ENCODE measurements at regions not wholly inside any gene's neighbourhood (a gene's known extent, or its start where the extent isn't known, plus 50 kb on each side); places are given as distances from the start of the nearest gene placed in this dataset.

- CTCF ChIA-PET = no interaction called here
- Mint-ChIP-seq H3K36me3 (no peaks in the 10 kb centered on the region), H3K9me3 (ENCODE audit: low read depth) (no peaks in the 10 kb centered on the region), H3K27ac (no peak overlapping the region), H3K4me3 (no peak overlapping the region), H3K27me3 (no peaks in the 10 kb centered on the region), H3K4me1 (no peaks in the 10 kb centered on the region)
- ATAC-seq (no peak), DNase-seq (no peak)
These were observed 98.4 kb upstream of the MYCN start for GRCh38 chr2:15841776-15842560.

DNA sequence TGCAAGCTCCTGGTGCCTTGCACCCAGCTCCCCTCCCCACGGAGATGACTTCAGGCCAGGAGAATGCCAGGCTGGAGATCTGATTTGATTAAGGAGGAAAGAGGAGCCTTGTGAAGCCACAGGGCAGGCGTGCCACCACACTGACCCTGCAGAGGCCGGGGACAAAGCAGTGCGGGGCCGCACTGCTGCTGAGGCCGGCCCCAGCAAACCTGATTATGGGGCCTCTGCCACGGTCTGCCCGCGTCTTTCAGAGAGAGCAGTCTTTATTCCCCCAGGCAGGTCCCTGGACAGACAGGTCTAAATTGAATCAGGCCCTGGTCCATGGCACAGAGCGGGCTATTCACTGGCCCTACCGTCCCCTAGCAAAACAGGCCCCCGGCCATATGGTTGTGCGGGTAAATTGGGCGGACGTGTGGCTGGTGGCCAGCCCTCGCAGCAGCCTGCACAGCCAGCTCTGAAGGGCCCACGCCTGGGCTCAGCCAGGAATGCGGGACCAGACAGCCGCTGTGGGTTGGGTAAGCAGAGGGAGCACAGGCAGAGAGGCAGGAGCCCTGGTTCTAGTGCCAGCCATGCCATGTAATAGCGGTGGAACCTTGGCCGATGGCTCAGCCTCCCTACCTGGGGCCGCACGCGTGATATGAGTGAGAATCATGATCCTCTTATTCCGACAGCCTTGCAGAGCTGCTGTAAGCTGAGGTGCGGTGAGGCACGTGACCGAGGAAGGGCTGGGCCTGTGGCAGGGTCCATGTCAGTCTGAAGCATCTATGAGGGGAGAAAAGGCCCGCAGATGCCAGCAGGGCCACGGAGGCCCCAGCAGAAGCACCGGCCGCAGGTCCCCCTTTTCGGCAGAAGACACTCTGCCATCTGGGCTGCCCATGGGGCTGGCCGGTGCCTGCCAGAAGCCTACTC, 97.3 kb upstream of the MYCN start:
- CTCF ChIA-PET = no interaction called here

DNA sequence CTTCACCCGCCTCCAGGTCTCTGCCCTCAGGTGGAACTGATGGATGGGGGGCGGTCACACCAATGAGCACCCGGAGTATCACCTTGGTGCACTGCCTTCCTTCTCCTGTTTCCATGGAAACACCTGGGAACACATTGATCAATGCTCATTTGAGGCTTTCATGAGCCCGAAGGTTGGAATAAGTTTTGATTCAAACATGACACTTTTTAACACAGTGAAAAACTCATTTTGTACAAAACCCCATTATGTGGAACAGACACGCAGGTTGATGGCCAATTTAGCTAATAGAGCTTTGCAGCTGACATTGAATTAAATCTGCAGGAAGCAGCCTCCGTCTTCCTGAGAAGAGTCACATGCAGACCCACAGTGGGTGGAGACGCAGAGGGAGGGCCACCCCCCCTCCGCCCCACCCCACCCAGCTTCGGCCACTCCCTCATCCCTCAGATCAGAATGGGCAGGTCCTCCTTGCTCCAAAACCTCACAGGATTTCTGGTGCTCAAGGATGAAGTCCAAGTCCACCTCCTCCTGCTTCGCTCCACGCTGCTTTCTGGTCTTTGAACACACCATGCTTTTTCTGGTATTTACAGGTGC, 96.0 kb upstream of the MYCN start:
- no peak overlapping the region for H3K4me3 Mint-ChIP-seq
- H3K27me3 Mint-ChIP-seq = no peaks in the 10 kb centered on the region
- H3K27ac Mint-ChIP-seq = no peak overlapping the region
- DNase-seq = no peak
- ATAC-seq = no peak
- no peaks in the 10 kb centered on the region for H3K9me3 Mint-ChIP-seq (ENCODE audit: low read depth)
- no peaks in the 10 kb centered on the region for H3K36me3 Mint-ChIP-seq
- CTCF ChIA-PET = no interaction called here
- H3K4me1 Mint-ChIP-seq = no peaks in the 10 kb centered on the region

More for the DNA sequence above, 97.3 kb upstream of the MYCN start:
- no peak for ATAC-seq
- Mint-ChIP-seq H3K9me3 (ENCODE audit: low read depth) (no peaks in the 10 kb centered on the region), H3K27ac (no peak overlapping the region), H3K27me3 (no peaks in the 10 kb centered on the region), H3K36me3 (no peaks in the 10 kb centered on the region), H3K4me1 (no peaks in the 10 kb centered on the region), H3K4me3 (no peak overlapping the region)
- no peak for DNase-seq

DNA sequence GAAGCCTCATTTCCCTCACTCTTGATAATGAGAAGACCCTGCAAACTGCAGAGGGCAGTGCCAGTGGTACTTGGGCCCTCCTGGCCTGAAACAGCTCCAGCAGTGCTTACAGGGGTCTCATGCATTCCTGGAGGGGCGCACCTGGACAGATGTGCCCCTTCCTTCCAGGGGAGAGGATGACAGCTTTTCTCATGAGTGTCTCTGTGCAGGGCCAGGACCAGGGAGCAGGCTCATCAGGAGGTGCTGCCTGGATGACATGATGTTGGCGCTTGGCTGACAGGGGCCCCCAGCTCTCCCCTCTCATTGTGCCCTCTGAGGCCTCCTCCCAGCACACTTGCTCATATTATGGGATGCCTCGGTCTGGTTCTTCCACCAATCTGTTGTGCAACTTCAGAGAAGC, 95.1 kb upstream of the MYCN start:
- Mint-ChIP-seq H3K27ac (no peak overlapping the region), H3K4me1 (no peaks in the 10 kb centered on the region), H3K36me3 (no peaks in the 10 kb centered on the region), H3K27me3 (no peaks in the 10 kb centered on the region), H3K4me3 (no peak overlapping the region), H3K9me3 (ENCODE audit: low read depth) (no peaks in the 10 kb centered on the region)
- DNase-seq (no peak), ATAC-seq (no peak)
- CTCF ChIA-PET = no interaction called here

DNA sequence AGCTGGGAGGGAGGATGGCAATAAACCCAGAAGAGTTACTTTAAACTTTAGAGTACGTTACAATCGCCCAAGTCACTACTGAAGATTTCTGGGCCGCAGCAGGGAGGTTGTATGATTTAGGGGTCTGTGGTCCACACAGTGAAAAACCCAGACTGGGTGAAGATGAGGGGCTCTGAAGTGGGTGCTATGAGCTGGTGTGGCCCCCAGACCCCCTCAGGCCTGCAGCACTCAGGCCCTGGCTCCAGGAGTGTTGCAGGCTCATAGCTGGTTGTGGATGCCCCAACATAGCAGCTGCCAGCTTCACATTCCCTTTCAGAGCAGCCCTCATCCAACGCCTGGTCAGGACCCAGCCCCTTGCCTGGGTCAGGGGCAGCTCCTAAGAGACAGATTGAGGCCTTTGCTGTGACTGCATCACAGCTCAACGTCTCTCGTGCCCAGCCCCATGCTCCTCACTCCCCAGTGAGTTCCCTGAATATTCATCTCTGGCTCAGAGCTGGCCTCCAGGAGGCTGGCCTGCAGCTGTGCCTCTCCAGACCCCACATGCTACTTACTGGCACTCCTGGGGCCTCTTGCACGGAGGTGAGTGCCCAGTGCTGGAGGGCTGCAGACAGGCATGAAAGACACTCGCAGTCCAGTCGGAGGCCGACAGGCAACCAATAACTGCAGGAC, 94.5 kb upstream of the MYCN start:
- CTCF ChIA-PET = no interaction called here
- Mint-ChIP-seq H3K4me1 (no peaks in the 10 kb centered on the region), H3K9me3 (ENCODE audit: low read depth) (no peaks in the 10 kb centered on the region), H3K36me3 (no peaks in the 10 kb centered on the region), H3K4me3 (no peak overlapping the region), H3K27ac (no peak overlapping the region), H3K27me3 (no peaks in the 10 kb centered on the region)
- DNase-seq (no peak), ATAC-seq (no peak)

- no peak for DNase-seq
- no peak for ATAC-seq
- CTCF ChIA-PET = no interaction called here
- Mint-ChIP-seq H3K27ac (no peak overlapping the region), H3K9me3 (ENCODE audit: low read depth) (no peaks in the 10 kb centered on the region), H3K4me1 (no peaks in the 10 kb centered on the region), H3K36me3 (no peaks in the 10 kb centered on the region), H3K4me3 (no peak overlapping the region), H3K27me3 (no peaks in the 10 kb centered on the region)
These were observed 93.7 kb upstream of the MYCN start for GRCh38 chr2:15846626-15847025.

GRCh38 chr2:15850534-15850933, 89.8 kb upstream of the MYCN start:
- ATAC-seq (no peak), DNase-seq (no peak)
- Mint-ChIP-seq H3K36me3 (no peaks in the 10 kb centered on the region), H3K27ac (no peak overlapping the region), H3K27me3 (no peaks in the 10 kb centered on the region), H3K4me3 (no peak overlapping the region), H3K4me1 (no peaks in the 10 kb centered on the region), H3K9me3 (ENCODE audit: low read depth) (no peaks in the 10 kb centered on the region)
- CTCF ChIA-PET = no interaction called here

- Mint-ChIP-seq H3K4me3 (no peak overlapping the region), H3K27me3 (no peaks in the 10 kb centered on the region), H3K9me3 (ENCODE audit: low read depth) (no peaks in the 10 kb centered on the region), H3K27ac (no peak overlapping the region), H3K36me3 (no peaks in the 10 kb centered on the region), H3K4me1 (no peaks in the 10 kb centered on the region)
- CTCF ChIA-PET = no interaction called here
- DNase-seq (no peak), ATAC-seq (no peak)
These were observed 89.2 kb upstream of the MYCN start for GRCh38 chr2:15851076-15851693.

DNA sequence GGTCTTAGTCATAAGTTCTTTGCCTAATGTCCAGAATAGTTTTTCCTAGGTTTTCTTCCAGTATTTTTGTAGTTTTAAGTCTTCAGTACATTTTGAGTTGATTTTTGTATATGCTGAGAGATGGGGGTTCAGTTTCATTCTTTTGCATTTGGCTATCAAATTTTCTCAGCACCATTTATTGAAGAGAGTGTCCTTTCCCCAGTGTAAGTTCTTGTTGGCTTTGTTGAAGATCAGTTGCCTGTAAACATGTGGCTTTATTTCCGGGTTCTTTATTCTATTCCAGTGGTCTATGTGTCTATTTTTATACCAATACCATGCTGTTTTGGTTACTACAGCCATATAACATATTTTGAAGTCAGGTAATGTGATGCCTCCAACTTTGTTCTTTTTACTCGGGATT, 87.5 kb upstream of the MYCN start:
- no peak overlapping the region for H3K27ac Mint-ChIP-seq
- no peaks in the 10 kb centered on the region for H3K36me3 Mint-ChIP-seq
- CTCF ChIA-PET = no interaction called here
- DNase-seq = no peak
- H3K27me3 Mint-ChIP-seq = no peaks in the 10 kb centered on the region
- no peak overlapping the region for H3K4me3 Mint-ChIP-seq
- no peaks in the 10 kb centered on the region for H3K9me3 Mint-ChIP-seq (ENCODE audit: low read depth)
- ATAC-seq = no peak
- no peaks in the 10 kb centered on the region for H3K4me1 Mint-ChIP-seq

GRCh38 chr2:15853903-15854302, 86.4 kb upstream of the MYCN start:
- Mint-ChIP-seq H3K4me1 (no peaks in the 10 kb centered on the region), H3K27me3 (no peaks in the 10 kb centered on the region), H3K4me3 (no peak overlapping the region), H3K9me3 (ENCODE audit: low read depth) (no peaks in the 10 kb centered on the region), H3K36me3 (no peaks in the 10 kb centered on the region), H3K27ac (no peak overlapping the region)
- no peak for DNase-seq
- CTCF ChIA-PET = no interaction called here
- no peak for ATAC-seq

- no peak overlapping the region for H3K27ac Mint-ChIP-seq
- no peaks in the 10 kb centered on the region for H3K27me3 Mint-ChIP-seq
- no peak for ATAC-seq
- CTCF ChIA-PET = no interaction called here
- H3K4me3 Mint-ChIP-seq = no peak overlapping the region
- H3K9me3 Mint-ChIP-seq (ENCODE audit: low read depth) = no peaks in the 10 kb centered on the region
- no peak for DNase-seq
- H3K36me3 Mint-ChIP-seq = no peaks in the 10 kb centered on the region
- no peaks in the 10 kb centered on the region for H3K4me1 Mint-ChIP-seq
These were observed 84.5 kb upstream of the MYCN start for GRCh38 chr2:15855766-15856260.

- Mint-ChIP-seq H3K9me3 (ENCODE audit: low read depth) (no peaks in the 10 kb centered on the region), H3K4me1 (no peaks in the 10 kb centered on the region), H3K4me3 (no peak overlapping the region), H3K27ac (no peak overlapping the region), H3K36me3 (no peaks in the 10 kb centered on the region), H3K27me3 (no peaks in the 10 kb centered on the region)
- no peak for DNase-seq
- CTCF ChIA-PET = no interaction called here
- no peak for ATAC-seq
These were observed 84.0 kb upstream of the MYCN start for GRCh38 chr2:15856318-15856717.

DNA sequence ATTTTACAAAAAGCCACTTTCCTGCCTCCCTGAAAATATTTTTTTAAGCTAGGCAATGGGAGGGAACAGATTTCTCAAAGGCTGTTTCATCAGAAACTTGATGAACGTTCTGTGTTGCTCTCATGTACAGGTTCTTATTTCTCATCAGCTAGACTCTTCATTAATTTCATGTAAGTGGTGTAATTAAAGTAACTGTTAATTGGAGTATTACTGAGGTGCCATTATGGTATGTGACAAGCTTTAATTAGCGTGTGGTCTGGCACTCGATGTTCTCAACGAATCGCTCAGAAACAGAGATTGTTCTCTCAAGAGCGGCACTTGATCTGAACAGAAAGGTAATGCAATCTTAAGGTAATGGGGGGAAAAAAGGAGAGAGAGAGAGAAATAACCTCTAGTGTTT, 81.9 kb upstream of the MYCN start:
- Mint-ChIP-seq H3K27ac (no peak overlapping the region), H3K4me1 (no peaks in the 10 kb centered on the region), H3K9me3 (ENCODE audit: low read depth) (no peaks in the 10 kb centered on the region), H3K27me3 (no peaks in the 10 kb centered on the region), H3K36me3 (no peaks in the 10 kb centered on the region), H3K4me3 (no peak overlapping the region)
- ATAC-seq (no peak), DNase-seq (no peak)
- CTCF ChIA-PET = no interaction called here

Measured in activated CD8-positive, alpha-beta memory T cell treated with anti-CD3 and anti-CD28 coated beads, Interleukin-2, amount 10 ng/mL, durations not matched to agents 7 days and 5 days (primary cell).